ENCODE measurements at regions not wholly inside any gene's neighbourhood (a gene's known extent, or its start where the extent isn't known, plus 50 kb on each side); places are given as distances from the start of the nearest gene placed in this dataset.

DNA sequence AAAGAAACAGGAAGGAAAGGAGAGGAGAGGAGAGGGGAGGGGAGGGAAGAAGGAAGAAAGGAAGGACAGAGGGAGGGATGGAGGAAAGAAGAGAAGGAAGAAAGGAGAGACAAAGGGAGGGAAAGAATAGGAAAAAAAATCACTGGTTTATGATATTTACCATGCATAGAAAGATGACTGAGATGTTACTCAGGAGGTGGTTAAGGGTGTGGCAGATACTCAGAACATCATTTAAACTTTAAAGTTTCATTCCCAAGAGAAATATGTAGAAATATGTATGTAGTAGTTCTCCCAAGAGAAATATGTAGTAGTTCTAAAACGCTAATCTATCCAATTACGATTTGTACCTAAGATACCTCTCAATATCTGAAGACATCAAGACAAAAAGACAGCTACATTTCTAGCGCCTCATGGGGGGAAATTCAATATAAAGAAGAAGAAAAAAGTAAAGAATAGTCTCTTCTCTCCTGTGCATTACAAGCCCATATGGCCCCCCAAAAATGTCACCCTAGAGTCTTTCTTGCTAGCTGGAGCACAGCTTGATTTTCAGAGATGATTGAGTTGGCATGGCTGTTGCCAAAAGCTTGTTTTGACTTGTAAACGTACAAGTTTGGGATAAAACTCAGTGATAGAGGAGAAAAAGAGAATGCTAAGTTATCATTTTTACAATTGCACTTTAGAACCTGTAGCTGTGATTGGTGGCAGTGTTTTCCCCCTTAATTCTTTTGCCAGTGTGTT is 539.2 kb downstream of the CDH26 start:
- ChIA-PET CTCF (no interaction called here), POLR2A (no interaction called here)
- TF ChIP-seq, protein P1, sequence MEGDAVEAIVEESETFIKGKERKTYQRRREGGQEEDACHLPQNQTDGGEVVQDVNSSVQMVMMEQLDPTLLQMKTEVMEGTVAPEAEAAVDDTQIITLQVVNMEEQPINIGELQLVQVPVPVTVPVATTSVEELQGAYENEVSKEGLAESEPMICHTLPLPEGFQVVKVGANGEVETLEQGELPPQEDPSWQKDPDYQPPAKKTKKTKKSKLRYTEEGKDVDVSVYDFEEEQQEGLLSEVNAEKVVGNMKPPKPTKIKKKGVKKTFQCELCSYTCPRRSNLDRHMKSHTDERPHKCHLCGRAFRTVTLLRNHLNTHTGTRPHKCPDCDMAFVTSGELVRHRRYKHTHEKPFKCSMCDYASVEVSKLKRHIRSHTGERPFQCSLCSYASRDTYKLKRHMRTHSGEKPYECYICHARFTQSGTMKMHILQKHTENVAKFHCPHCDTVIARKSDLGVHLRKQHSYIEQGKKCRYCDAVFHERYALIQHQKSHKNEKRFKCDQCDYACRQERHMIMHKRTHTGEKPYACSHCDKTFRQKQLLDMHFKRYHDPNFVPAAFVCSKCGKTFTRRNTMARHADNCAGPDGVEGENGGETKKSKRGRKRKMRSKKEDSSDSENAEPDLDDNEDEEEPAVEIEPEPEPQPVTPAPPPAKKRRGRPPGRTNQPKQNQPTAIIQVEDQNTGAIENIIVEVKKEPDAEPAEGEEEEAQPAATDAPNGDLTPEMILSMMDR (IDR thresholded peaks at IDR 0.05; ENCODE audit: control extremely low read depth, extremely low read depth, low read depth, missing control alignments) = no peak

DNA sequence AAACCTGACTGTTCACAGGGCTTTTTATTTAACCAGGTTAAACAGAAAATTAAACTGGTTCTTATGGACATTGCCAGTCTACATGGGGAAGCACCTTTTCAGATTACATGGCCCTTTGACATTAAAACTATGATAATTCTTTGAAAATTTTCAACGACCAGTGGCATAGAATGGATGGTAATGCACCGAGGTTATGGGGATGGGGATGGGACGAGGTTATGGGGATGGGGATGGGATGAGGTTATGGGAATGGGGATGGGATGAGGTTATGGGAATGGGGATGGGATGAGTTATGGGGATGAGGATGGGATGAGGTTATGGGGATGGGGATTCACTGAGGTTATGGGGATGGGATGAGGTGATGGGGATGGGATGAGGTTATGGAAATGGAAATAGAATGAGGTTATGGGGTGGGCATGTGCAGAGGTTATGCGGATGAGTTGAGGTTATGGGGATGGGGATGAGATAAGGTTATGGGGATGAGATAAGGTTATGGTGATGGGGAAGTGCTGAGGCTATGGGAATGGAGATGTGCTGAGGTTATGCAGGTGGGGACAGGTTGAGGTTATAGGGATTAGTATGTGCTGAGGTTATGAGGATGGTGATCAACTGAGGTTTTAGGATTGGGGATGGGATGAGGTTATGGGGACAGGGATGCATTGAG is 541.9 kb downstream of the CDH26 start:
- DNase-seq (ENCODE audit: extremely low spot score) = no peak
- ChIA-PET CTCF (no interaction called here), POLR2A (no interaction called here)
- TF ChIP-seq, protein P1 (IDR thresholded peaks at IDR 0.05; ENCODE audit: control extremely low read depth, extremely low read depth, low read depth, missing control alignments) = no peak

More for the DNA sequence above, 539.2 kb downstream of the CDH26 start:
- no peak for DNase-seq (ENCODE audit: extremely low spot score)

DNA sequence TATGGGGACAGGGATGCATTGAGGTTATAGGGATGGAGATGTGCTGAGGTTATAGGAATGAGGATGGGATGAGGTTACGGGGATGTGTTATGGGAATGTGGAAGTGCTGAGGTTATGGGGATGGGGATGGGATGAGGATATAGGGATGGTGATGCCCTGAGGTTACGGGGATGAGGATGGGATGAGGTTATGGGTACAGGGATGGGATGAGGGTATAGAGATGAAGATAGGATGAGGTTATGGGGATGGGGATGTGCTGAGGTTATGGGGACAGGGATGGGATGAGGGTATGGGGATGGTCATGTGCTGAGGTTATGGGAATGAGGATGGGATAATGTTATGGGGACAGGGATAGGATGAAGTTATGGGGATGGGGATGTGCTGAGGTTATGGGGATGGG is 542.8 kb downstream of the CDH26 start:
- ChIA-PET CTCF (no interaction called here), POLR2A (no interaction called here)
- TF ChIP-seq, protein P1 (IDR thresholded peaks at IDR 0.05; ENCODE audit: control extremely low read depth, extremely low read depth, low read depth, missing control alignments) = no peak
- no peak for DNase-seq (ENCODE audit: extremely low spot score)

DNA sequence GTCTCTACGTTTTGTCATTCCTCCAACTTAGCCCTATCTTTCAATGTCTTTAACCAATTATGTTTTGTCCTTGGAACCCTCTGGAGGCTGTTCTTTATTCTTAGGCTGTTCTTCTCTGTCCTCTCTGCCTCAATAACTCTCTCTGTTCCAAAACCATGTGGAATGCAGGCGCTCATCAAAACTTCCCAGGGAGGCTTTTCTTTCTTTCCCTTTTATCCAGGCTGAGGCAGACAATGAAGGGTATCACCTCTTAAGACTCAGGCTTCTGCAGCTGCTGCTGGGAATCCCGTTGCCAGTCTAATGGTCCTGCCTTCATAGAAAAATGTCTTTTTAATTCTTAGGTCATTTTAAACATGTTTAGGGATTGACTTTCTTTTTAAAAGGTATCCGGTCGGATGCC is 544.7 kb downstream of the CDH26 start:
- no peak for DNase-seq (ENCODE audit: extremely low spot score)
- ChIA-PET POLR2A (no interaction called here), CTCF (no interaction called here)
- TF ChIP-seq, protein P1 (IDR thresholded peaks at IDR 0.05; ENCODE audit: control extremely low read depth, extremely low read depth, low read depth, missing control alignments) = no peak

DNA sequence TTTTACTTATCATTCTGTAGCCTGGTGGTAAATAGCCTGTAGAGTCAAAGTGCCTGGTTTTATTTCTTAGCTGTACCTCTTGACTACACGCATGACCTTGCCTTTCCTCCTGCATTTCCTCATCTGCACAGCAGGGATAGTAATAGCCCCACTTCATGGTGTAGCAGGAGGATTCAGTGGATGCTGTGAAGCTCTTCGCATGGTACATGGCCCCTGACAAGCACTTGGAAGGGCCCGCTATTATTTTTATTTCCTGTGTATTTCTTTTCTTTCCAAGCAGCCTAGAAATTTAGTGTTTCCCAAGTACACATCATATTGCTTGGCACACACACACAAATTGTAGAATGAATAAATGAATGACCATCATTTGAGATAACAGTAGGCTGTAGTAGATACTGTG is 547.2 kb downstream of the CDH26 start:
- POLR2A ChIA-PET = no interaction called here
- no peak for DNase-seq (ENCODE audit: extremely low spot score)
- CTCF ChIA-PET = no interaction called here
- TF ChIP-seq, protein P1 (IDR thresholded peaks at IDR 0.05; ENCODE audit: control extremely low read depth, extremely low read depth, low read depth, missing control alignments) = no peak

DNA sequence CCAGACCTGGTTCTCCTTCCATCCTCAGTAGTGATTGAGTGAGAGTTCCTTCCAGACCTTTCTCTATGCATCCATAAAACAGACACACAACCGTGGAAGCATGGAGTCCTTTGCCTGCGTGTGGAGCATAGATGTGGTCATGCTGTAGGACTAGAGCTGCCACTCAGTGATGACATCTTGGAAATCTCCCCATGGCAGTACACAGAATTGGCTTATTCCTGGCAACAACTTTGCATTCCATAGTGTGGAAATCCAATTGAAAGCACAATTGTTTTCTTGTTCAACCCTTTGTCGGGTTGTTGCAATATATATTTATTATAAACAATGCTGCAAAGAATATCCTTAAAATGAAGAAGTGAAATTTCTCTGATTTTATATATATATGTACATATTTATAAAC is 547.8 kb downstream of the CDH26 start:
- DNase-seq (ENCODE audit: extremely low spot score) = no peak
- CTCF ChIA-PET = no interaction called here
- POLR2A ChIA-PET = no interaction called here
- TF ChIP-seq, protein P1 (IDR thresholded peaks at IDR 0.05; ENCODE audit: control extremely low read depth, extremely low read depth, low read depth, missing control alignments) = no peak
